GM21717 (cell line): ENCODE measurements at regions not wholly inside any gene's neighbourhood (a gene's known extent, or its start where the extent isn't known, plus 50 kb on each side); places are given as distances from the start of the nearest gene placed in this dataset.
A peak's percentile ranks its signal among the peaks of the same experiment; 100 is the strongest.
"Not testable (repeated sequence)": the region's sequence is repeated elsewhere in the genome, so short reads cannot be mapped to it uniquely, and the experiment has no call there.

Experiments
- ATAC-seq: cut with Tn5 transposase; IDR thresholded peaks from one replicate; pipeline ENCODE4 v1.9.1; 2021; ENCODE audit warnings: mild to moderate bottlenecking, moderate library complexity; ENCODE audit not compliant: unreplicated experiment

- ATAC-seq = no peak
Measured at GRCh38 chr1:55456971-55457370, 241.8 kb upstream of the USP24 start.

DNA sequence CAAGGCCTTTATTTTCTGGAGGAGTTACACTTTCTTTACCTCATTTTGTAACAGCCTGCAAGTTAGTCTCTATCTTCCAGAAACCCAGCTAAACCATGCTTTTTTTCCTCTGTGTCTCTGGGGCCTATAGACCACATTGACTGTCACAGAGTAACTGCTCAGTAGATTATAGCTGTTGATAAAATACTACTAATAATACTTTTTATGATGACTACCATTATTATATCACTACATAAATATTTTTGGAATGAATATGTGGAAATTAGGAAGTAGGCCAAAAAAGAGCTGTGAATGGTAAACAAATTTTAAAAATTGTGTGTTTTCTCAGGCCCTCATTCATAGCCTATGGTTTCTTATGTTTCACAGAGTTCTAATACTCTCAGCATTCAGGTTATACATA is 233.1 kb upstream of the USP24 start:
- no peak for ATAC-seq

GRCh38 chr1:55447488-55447887 is 232.3 kb upstream of the USP24 start:
- ATAC-seq = no peak

GRCh38 chr1:55446351-55446750 is 231.2 kb upstream of the USP24 start:
- ATAC-seq = no peak

DNA sequence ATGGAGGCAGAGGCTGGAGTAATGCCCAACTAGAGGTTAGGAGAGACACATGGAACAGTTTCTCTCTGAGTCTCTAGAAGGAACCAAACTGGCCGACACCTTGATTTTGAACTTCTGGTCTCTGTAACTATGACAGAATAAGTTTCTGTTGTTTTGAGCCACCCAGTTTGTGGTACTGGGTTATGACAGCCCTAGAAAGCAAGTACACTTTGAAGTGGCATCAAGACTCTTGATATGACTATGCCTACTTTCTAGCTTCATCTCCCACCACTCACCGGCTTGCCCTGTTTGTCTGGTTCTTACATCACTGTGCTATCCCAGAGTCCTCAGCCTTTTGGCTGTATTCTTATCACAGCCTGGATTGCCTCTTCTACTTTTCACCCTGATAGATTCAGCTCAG is 230.3 kb upstream of the USP24 start:
- ATAC-seq = peak; percentile 92

DNA sequence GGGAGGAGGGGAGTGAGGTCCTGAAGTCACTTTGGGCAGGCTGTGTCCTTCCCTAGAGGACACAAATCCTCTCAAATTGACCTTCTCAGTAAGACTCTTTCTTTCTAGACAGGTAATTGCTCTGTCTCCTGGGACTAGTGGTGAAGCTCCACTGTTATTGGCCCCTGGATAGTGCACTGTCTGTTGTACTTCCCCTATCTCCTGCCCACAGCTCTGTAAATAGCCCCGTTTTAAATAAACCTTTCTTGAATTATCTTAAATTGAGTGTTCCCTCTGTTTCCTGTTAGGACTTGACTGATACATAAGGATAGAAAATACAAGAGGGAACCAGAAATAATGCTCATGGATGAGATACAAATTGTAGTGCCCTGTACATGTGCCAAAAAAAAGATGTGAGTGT is 229.5 kb upstream of the USP24 start:
- ATAC-seq = peak; percentile 44

DNA sequence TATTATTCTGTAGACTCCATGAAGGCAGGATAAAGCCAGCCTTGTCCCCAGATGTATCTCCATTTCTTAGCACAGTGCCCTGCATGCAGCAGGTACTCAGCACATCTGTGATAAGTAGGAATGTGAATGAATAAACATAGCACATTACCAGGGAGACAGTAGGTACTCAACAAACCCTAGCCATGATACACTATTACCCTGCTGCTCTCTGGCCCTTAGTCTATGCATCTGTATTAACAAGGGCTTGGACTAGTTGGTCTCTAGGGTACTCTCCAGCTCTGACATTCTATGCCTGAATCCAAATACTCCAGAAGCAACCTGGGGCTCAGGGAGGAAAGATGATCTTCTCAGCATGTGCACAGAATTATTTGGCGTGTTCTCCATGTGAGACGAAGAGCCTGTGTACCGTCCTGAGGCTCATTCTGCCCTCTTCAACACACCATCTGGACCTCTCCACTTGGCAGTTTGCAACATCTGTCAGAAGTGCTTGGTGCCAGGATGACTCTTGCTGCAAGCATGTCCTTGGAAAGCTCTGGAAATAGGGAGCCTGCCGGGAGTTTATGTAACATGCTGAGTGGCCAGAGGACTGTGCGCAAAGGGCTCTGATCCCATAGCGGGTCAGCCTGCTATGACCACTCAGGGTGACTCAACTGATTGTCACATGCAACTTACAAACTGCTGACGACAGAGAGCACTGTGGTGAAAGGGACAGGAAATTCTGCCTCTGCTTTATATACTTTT is 228.2 kb upstream of the USP24 start:
- no peak for ATAC-seq

GRCh38 chr1:55441489-55441888 is 226.3 kb upstream of the USP24 start:
- ATAC-seq = no peak

DNA sequence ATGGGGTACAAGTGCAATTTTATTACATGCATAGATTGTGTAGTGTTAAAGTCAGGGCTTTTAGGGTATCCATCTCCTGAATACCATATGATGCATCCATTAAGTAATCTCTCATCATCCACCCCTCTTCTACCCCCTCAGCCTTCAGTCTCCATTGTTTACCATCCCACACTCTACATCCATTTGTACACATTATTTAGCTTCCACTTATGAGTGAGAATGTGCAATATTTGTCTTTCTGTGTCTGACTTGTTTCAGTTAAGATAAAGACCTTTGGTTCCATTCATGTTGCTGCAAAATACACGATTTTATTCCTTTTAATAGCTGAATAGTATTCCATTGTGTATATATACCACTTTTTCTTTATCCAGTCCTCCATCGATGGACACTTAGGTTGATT is 222.5 kb upstream of the USP24 start:
- no peak for ATAC-seq

DNA sequence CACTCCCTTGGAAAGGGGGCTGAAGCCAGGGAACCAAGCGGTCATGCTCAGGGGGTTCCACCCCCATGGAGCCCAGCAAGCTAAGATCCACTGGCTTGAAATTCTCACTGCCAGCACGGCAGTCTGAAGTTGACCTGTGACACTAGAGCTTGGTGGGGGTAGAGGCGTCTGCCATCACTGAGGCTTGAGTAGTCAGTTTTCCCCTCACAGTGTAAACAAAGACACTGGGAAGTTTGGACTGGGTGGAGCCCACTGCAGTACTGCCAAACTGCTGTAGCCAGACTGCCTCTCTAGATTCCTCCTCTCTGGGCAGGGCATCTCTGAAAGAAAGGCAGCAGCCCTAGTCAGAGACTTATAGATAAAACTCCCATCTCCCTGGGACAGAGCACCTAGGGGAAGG is 215.6 kb upstream of the USP24 start:
- ATAC-seq = not testable (repeated sequence)

- not testable (repeated sequence) for ATAC-seq
Measured at GRCh38 chr1:55430206-55430605, 215.0 kb upstream of the USP24 start.

GRCh38 chr1:55428944-55429931 is 214.1 kb upstream of the USP24 start:
- ATAC-seq = no peak

GRCh38 chr1:55428231-55428630 is 213.1 kb upstream of the USP24 start:
- ATAC-seq = no peak

- ATAC-seq = no peak
Measured at GRCh38 chr1:55427606-55428005, 212.4 kb upstream of the USP24 start.

DNA sequence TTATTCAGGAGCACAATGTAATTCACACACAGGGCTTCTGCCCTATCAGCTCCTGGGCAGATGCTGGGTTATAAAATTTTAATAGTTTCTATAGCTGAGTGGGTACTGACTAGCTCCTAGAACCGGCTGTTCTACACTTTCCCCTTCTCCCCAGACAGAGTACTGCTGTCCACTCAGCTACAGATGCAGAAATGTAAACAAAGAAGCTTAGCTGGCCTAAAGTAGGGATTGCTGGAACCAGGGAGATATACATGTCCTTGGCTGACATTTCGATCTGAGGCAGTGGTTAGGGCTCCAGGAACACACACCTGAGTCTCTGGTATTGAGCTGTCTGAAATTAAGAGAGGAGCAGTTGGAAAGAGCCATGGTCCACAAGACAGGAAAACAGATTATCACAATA is 211.5 kb upstream of the USP24 start:
- no peak for ATAC-seq

- no peak for ATAC-seq
Measured at GRCh38 chr1:55426156-55426555, 211.0 kb upstream of the USP24 start.

DNA sequence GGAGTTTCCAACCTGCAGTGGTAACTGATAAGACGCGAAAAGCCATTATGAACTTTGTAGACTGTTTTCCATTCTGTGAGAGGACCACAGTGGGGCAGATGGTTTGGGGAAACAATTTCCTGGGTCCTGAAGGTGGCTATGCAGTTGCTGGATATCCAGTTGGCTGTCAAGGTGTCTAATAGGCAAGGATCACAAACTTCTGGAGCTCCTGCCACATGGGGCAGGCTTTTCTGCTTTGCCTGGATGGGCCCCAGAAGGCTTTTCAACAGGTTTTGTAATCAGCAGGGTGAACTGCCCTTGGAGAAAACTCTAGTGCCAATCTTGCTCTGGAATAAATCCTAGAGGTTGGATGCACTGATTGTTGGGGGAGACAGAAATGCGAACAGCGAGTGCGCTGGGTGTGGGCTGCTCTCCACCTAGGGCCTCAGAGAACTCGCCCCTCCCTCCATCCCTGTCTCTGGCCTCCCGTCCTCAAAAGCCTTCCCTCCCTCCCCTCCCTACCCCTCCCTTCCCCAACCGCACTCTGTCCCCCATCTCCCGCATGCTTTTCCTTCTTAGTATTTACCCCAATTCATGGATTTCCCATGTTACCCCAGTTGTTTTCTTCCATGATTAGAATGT is 210.3 kb upstream of the USP24 start:
- no peak for ATAC-seq

DNA sequence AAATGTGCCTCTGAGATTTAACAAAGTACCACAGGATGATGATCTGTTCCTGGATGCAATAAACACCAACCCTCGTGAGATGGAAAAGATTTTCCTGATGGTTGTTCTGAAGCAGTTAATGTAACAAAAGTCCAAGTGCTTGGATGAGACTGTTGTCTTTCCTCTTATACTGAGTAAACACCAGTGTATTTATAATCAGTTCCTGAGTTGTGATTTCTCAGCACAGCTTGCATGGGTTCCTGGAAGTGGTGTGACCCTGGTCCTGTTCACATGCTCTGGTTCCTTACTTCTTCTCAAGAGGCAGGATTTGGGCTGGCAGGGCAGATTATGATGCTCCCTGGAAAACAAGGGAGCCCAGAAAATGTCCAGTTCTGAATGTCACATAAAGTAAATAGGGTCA is 208.2 kb upstream of the USP24 start:
- no peak for ATAC-seq

GRCh38 chr1:55420929-55421716 is 206.0 kb upstream of the USP24 start:
- ATAC-seq = no peak

DNA sequence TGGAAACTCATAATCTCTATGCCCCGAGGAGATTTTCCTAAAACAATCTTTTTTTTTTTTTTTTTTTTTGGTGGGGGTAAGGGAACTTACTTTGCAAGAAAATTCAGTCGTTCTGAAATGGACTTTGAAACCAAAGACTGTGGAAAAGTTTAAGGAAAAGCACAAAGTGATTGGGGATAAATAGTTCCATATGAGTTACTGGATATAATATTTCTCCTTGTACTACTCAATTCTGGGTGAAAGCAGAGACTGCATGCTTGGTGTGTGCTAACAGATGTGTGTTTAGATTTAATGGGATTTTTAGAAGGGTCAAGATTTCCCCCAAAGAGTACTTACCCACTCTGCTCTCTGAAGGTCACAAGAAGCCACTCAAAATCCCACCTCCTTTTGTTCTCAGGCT is 204.9 kb upstream of the USP24 start:
- no peak for ATAC-seq
